Ectodermal cell (in vitro differentiated cells): ENCODE measurements at regions not wholly inside any gene's neighbourhood (a gene's known extent, or its start where the extent isn't known, plus 50 kb on each side); places are given as distances from the start of the nearest gene placed in this dataset.

Experiments used
- H3K27ac ChIP-seq: 2 replicates; pipeline ENCODE4 v1.7.0; 2013; ENCODE audit warnings: mild to moderate bottlenecking, low read depth, low read length; ENCODE audit not compliant: insufficient read depth, poor library complexity, severe bottlenecking
- H3K27me3 ChIP-seq: 2 replicates; pipeline ENCODE4 v1.7.0; 2013; ENCODE audit warnings: mild to moderate bottlenecking, low read length; ENCODE audit not compliant: insufficient read depth, control insufficient read depth, poor library complexity, severe bottlenecking
- H3K36me3 ChIP-seq: one replicate; pipeline ENCODE4 v1.7.0; 2013; ENCODE audit warnings: low read length; ENCODE audit not compliant: control insufficient read depth, insufficient read depth
- H3K4me1 ChIP-seq: one replicate; pipeline ENCODE4 v1.7.0; 2013; ENCODE audit warnings: low read length; ENCODE audit not compliant: control insufficient read depth, insufficient read depth
- H3K4me3 ChIP-seq: 2 replicates; pipeline ENCODE4 v1.7.0; 2013; ENCODE audit warnings: low read depth, low read length, control low read depth; ENCODE audit not compliant: insufficient read depth
- H3K9me3 ChIP-seq: 2 replicates; pipeline ENCODE4 v1.7.0; 2013; ENCODE audit warnings: mild to moderate bottlenecking, low read length, moderate library complexity; ENCODE audit not compliant: control insufficient read depth
- WGBS, 2 experiments: methylation state at CpG; one replicate each; pipeline ENCODE4 v1.1.7; 2013; ENCODE audit warnings: missing lambda C conversion rate in 2 of 2; 5-methylcytosine and 5-hydroxymethylcytosine counted together

DNA sequence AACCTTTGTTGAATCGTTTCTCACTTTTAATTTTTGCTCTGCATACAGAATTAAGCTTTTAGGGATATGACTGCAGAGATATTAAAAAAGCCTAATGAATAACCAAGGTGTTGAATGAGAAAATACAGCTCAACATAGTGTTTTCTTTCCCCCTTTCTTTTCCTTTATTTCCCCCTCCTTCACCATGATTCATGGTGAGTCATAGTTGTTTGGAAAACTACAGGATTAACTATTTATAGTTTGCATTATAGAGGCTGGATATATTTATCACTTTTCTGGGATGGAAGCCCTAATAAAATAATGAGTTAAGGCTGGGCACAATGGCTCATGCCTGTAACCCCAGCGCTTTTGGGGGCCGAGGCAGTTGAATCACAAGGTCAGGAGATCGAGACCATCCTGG, 115.0 kb downstream of the DNAJB9 start:
- Histone ChIP-seq H3K4me3 (no peak overlapping the region), H3K27ac (no peak overlapping the region), H3K36me3 (no peaks in the 10 kb centered on the region), H3K9me3 (no peaks in the 10 kb centered on the region), H3K27me3 (no peaks in the 10 kb centered on the region), H3K4me1 (no peaks in the 10 kb centered on the region)
- 92 to 95% methylated on average over 3 to 4 of the region's 4 CpGs for WGBS, 2 experiments

GRCh38 chr7:108686494-108686893, 116.8 kb downstream of the DNAJB9 start:
- H3K4me1 ChIP-seq, result no peaks in the 10 kb centered on the region
- WGBS, 2 experiments, result 90 to 96% methylated on average over 1 of the region's 1 CpG
- H3K9me3 ChIP-seq, result no peaks in the 10 kb centered on the region
- H3K27me3 ChIP-seq, result no peaks in the 10 kb centered on the region
- H3K27ac ChIP-seq, result no peak overlapping the region
- H3K4me3 ChIP-seq, result no peak overlapping the region
- no peaks in the 10 kb centered on the region for H3K36me3 ChIP-seq

- Histone ChIP-seq H3K27ac (no peak overlapping the region), H3K36me3 (no peaks in the 10 kb centered on the region), H3K4me1 (no peaks in the 10 kb centered on the region), H3K27me3 (no peaks in the 10 kb centered on the region), H3K4me3 (no peak overlapping the region), H3K9me3 (no peaks in the 10 kb centered on the region)
- WGBS, 2 experiments, result 75 to 84% methylated on average over 1 to 4 of the region's 4 CpGs
Measured at GRCh38 chr7:108697254-108697653, 127.6 kb downstream of the DNAJB9 start.

DNA sequence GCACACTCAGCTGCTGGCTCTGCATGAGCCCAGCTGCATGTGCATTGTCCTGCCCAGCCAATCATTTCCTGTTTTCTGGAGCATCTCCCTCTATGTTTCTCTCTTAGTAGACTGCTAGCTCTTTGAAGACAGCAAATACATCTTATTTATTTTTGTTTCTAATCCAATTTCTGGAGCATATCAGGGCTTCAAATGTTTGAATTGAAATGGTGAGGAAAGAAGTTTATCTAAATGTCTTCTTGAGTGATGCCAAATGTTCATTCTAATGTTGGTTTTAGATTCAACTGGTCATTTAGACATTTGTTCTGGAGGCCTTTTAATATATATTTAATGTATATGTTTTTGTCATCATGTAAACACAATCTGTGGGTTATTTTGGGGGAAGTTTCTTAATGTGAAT, 141.9 kb downstream of the DNAJB9 start:
- Histone ChIP-seq H3K36me3 (no peaks in the 10 kb centered on the region), H3K27ac (no peak overlapping the region), H3K9me3 (no peaks in the 10 kb centered on the region), H3K4me3 (no peak overlapping the region), H3K4me1 (no peaks in the 10 kb centered on the region), H3K27me3 (no peaks in the 10 kb centered on the region)

DNA sequence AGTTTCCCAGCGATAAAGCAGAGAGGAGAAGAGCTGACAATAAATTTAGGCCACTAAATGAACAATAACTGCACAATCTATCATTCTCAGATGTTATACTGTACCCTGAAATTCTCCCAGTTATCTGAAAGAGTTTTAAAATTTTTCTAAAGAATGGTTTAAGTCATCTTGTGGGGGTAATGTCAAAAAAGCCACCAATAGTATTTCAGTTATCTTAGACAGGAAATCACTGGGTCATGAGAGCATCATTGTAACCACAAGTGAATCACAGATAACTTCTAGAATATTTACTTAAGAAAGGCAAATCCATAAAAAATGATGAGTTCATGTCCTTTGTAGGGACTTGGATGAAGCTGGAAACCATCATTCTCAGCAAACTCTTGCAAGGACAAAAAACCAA, 147.1 kb downstream of the DNAJB9 start:
- Histone ChIP-seq H3K27ac (no peak overlapping the region), H3K4me1 (no peaks in the 10 kb centered on the region), H3K9me3 (no peaks in the 10 kb centered on the region), H3K36me3 (no peaks in the 10 kb centered on the region), H3K4me3 (no peak overlapping the region), H3K27me3 (no peaks in the 10 kb centered on the region)
- 67 to 100% methylated on average over 1 of the region's 1 CpG for WGBS, 2 experiments

GRCh38 chr7:108717781-108718180, 148.1 kb downstream of the DNAJB9 start:
- Histone ChIP-seq H3K27ac (no peak overlapping the region), H3K36me3 (no peaks in the 10 kb centered on the region), H3K9me3 (no peaks in the 10 kb centered on the region), H3K4me3 (no peak overlapping the region), H3K27me3 (no peaks in the 10 kb centered on the region), H3K4me1 (no peaks in the 10 kb centered on the region)

GRCh38 chr7:108719631-108720030, 150.0 kb downstream of the DNAJB9 start:
- peaks cover 4% of the 10 kb centered on the region for H3K4me1 ChIP-seq
- H3K9me3 ChIP-seq, result no peaks in the 10 kb centered on the region
- H3K27ac ChIP-seq, result no peak overlapping the region
- H3K27me3 ChIP-seq, result no peaks in the 10 kb centered on the region
- no peak overlapping the region for H3K4me3 ChIP-seq
- H3K36me3 ChIP-seq, result no peaks in the 10 kb centered on the region

GRCh38 chr7:108722561-108722960, 152.9 kb downstream of the DNAJB9 start:
- Histone ChIP-seq H3K27me3 (no peaks in the 10 kb centered on the region), H3K27ac (no peak overlapping the region), H3K36me3 (no peaks in the 10 kb centered on the region), H3K9me3 (no peaks in the 10 kb centered on the region), H3K4me3 (no peak overlapping the region), H3K4me1 (peaks cover 4% of the 10 kb centered on the region)
- WGBS, 2 experiments, result 100% methylated on average over 1 of the region's 1 CpG

- Histone ChIP-seq H3K4me1 (peaks cover 4% of the 10 kb centered on the region), H3K27me3 (no peaks in the 10 kb centered on the region), H3K27ac (no peak overlapping the region), H3K9me3 (no peaks in the 10 kb centered on the region), H3K36me3 (no peaks in the 10 kb centered on the region), H3K4me3 (no peak overlapping the region)
- 58 to 67% methylated on average over 4 of the region's 4 CpGs for WGBS, 2 experiments
Measured at GRCh38 chr7:108723381-108723814, 153.7 kb downstream of the DNAJB9 start.

- Histone ChIP-seq H3K4me1 (peaks cover 4% of the 10 kb centered on the region), H3K27me3 (no peaks in the 10 kb centered on the region), H3K9me3 (no peaks in the 10 kb centered on the region), H3K27ac (no peak overlapping the region), H3K4me3 (no peak overlapping the region), H3K36me3 (no peaks in the 10 kb centered on the region)
- 93 to 100% methylated on average over 3 of the region's 3 CpGs for WGBS, 2 experiments
Measured at GRCh38 chr7:108724251-108725100, 154.8 kb downstream of the DNAJB9 start.

GRCh38 chr7:108735814-108736213, 166.1 kb downstream of the DNAJB9 start:
- H3K36me3 ChIP-seq, result no peaks in the 10 kb centered on the region
- no peaks in the 10 kb centered on the region for H3K4me1 ChIP-seq
- H3K27me3 ChIP-seq, result no peaks in the 10 kb centered on the region
- no peaks in the 10 kb centered on the region for H3K9me3 ChIP-seq
- H3K4me3 ChIP-seq, result no peak overlapping the region
- H3K27ac ChIP-seq, result no peak overlapping the region
